AG09309 (cell line): ENCODE measurements at regions not wholly inside any gene's neighbourhood (a gene's known extent, or its start where the extent isn't known, plus 50 kb on each side); places are given as distances from the start of the nearest gene placed in this dataset.
A peak's percentile ranks its signal among the peaks of the same experiment; 100 is the strongest.

ENCODE experiments used
- DNase-seq: peaks from one replicate; pipeline ENCODE4 v3.0.0-alpha.2; 2010; ENCODE audit warnings: low read depth
- H3K4me3 ChIP-seq: 2 replicates; pipeline ENCODE4 v1.5.1; 2011; ENCODE audit warnings: mild to moderate bottlenecking, low read depth, low read length, moderate library complexity; ENCODE audit not compliant: control insufficient read depth
- TF ChIP-seq, protein P1 (sequence below): IDR thresholded peaks from 2 replicates; pipeline ENCODE4 v1.5.1; 2011; ENCODE audit warnings: mild to moderate bottlenecking, low read depth, low read length, inconsistent platforms; ENCODE audit not compliant: insufficient read depth, control insufficient read depth; ENCODE audit errors: missing control alignments

- no peak overlapping the region for H3K4me3 ChIP-seq
- DNase-seq = peak; percentile 84
- TF ChIP-seq, protein P1, sequence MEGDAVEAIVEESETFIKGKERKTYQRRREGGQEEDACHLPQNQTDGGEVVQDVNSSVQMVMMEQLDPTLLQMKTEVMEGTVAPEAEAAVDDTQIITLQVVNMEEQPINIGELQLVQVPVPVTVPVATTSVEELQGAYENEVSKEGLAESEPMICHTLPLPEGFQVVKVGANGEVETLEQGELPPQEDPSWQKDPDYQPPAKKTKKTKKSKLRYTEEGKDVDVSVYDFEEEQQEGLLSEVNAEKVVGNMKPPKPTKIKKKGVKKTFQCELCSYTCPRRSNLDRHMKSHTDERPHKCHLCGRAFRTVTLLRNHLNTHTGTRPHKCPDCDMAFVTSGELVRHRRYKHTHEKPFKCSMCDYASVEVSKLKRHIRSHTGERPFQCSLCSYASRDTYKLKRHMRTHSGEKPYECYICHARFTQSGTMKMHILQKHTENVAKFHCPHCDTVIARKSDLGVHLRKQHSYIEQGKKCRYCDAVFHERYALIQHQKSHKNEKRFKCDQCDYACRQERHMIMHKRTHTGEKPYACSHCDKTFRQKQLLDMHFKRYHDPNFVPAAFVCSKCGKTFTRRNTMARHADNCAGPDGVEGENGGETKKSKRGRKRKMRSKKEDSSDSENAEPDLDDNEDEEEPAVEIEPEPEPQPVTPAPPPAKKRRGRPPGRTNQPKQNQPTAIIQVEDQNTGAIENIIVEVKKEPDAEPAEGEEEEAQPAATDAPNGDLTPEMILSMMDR = no peak
Observed at GRCh38 chr6:121868206-121868605, 432.8 kb downstream of the GJA1 start.

DNA sequence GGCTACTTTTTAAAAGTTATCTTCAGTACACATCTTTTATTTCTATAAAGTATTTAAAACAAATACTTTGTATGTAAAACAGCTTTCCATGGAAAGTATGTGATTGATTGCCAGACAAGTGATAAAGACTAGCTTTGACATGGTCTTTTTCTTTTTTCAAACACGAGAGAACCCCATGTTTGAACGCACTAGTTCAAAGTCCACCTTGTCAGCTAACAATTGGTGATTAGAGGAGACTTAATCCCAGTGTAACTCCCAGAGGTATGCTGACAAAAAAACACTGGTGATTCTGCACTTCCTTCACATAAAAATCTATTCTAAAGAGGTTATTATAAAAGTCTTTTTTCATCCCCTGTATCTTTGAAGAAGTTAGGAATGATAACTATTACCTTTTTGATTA lies 438.1 kb downstream of the GJA1 start:
- TF ChIP-seq, protein P1 = no peak
- no peak overlapping the region for H3K4me3 ChIP-seq
- no peak for DNase-seq

DNA sequence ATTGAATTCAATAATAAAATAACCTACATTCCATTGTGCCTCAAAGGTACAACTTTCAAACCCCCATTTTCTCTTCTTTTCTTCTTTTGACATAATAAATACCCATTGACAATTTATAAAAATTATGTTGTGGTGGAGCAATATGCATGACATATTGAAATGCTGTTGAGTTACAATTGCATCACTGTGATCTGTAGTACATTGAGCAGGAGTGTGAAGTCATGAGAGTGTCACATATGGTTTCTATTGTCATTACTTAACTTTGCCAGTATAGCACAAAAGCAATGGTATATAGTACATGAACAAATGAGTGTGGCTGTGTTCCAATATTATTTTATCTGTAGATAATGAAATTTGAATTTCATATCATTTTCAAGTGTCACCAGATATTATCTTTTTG lies 441.3 kb downstream of the GJA1 start:
- DNase-seq = no peak
- TF ChIP-seq, protein P1 = no peak

GRCh38 chr6:121879149-121879548 lies 443.7 kb downstream of the GJA1 start:
- H3K4me3 ChIP-seq = no peak overlapping the region
- peak; percentile 85 for DNase-seq
- TF ChIP-seq, protein P1 = no peak

More for the DNA sequence above, 441.3 kb downstream of the GJA1 start:
- no peak overlapping the region for H3K4me3 ChIP-seq

GRCh38 chr6:121880831-121881230 lies 445.4 kb downstream of the GJA1 start:
- DNase-seq = no peak
- TF ChIP-seq, protein P1 = no peak
- no peak overlapping the region for H3K4me3 ChIP-seq

DNA sequence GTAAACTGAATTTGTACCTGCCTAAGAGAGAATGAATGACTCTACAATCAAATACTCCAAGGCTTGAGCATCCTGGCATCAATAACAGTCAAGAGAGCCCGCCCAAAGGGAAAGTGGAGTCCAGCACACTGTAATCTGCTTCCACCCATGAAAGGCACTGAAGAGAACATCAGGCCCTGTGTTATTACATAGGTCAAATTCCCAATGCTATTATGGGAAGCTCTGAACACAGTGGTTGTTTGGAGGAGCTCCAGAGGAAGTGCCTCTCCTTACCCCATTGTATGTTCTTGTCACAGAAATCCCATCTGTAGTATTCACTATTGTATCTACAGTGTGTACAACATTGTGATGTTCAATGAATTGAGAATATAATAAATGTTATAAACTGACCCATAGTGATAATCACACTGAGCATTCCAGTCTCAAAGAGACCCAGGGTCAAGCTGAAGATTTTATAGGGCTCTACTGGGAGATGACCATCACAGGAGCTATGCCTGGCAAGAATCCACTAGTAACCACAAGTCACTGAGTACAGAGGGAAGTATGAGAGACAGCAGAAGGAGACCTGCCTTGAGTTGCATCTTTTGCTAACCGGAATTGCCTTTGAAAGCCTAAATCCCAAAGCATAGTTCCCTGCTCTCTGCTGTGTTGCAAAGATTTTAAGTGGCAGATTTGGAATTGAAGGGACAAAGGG lies 446.7 kb downstream of the GJA1 start:
- TF ChIP-seq, protein P1 = no peak
- peak; percentile 93 for DNase-seq
- H3K4me3 ChIP-seq = no peak overlapping the region

DNA sequence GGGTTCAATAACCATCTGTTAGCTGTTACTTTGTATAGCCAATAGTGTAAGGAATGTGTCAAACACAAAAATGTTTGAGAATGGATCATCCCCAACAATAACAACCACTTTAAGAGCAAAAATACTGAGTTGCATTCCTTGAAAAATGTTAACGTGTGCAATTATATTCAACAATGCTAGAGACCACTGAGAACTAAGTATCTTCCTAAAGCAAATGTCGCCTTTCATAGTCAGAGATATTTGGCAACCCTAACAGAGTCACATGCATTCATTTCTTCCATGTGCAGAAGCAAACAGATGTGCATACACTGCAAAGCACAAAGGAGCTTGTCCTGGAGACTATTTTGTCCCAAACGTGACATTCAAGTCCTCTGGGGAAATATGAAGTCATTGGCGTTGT lies 448.6 kb downstream of the GJA1 start:
- TF ChIP-seq, protein P1 = no peak
- DNase-seq = no peak
- no peak overlapping the region for H3K4me3 ChIP-seq
